NCI-H187 treated with DMSO at 0.1 percent for 48 hours (cell line): ENCODE measurements at regions not wholly inside any gene's neighbourhood (a gene's known extent, or its start where the extent isn't known, plus 50 kb on each side); places are given as distances from the start of the nearest gene placed in this dataset.

Source experiments
- DNase-seq: peaks from one replicate; lab custom pipeline; 2025; lab: John Stamatoyannopoulos, UW

DNA sequence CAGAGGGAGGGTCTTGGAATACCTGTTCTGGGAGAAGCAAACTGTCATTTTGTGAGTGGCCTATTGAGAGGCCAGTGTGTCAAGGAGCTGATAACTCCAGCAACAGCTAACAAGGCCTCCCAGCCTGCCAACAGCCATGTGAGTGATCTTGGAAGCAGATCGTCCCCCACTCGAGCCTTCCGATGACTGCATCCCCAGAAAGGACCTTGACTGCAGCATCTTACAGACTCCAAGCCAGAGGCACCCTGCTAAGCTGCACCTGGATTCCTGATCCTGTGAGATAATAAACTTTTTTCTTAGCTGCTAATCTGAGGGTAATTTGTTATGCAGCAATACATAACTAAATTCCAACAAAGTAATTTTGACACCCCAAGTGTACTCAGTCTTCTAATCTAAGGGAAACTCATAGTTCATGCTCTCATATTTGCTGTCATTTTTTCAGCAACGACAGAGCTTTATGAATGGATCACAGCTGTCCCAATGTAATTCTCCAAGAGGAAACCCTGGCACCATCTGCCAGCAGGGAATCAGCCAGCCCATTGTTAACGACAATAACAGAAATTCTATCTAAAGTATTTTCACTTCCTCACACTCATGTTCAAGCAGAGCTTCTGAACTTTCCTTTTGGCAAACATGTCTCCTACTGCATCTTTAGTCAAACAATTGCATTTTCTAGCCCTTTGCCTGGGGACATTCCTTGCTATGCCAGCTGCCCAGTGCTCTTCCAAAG, 470.2 kb upstream of the BTBD3 start:
- DNase-seq, result no peak

DNA sequence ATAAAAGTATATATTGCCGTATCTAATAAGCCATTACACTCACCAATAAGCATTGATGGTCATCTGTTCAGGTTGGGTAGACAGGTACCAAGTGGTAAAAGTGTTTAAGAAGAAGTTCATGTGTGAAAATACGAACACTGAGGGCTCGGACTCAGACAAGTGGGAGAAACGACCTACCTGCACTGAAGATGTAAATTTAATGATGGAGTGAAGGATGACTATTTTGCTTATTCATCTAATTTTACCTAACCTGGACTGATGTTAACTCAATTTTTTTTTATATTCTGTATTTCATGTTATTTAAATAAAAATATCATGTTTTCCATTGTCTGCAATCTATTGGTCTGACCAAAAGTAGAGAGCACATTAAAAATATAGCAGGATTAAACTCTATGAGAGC, 469.1 kb upstream of the BTBD3 start:
- DNase-seq, result no peak

DNA sequence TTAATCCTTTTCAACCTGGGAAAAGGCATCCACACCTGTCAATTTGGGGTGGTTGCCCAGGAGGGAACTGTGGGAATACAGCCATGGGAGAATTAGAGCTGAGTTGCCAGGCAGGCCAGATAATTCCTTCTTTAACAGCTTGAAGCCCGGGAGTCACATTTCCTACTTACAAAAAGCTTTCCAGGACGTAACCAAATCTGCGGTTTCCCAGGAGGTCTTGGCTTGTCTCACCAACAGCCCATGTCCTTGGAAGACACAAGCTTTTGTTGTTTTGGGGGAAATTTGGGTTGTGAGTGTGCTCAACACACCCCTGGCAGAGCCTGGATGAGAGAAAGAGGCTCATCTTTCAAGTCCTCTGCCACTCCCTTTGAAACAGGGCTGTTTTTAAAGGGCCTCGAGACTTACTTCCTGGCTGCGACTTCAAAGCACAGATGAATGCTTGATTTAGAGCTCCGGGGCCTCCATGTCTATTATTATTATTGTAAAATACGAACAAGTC, 465.9 kb upstream of the BTBD3 start:
- no peak for DNase-seq

DNA sequence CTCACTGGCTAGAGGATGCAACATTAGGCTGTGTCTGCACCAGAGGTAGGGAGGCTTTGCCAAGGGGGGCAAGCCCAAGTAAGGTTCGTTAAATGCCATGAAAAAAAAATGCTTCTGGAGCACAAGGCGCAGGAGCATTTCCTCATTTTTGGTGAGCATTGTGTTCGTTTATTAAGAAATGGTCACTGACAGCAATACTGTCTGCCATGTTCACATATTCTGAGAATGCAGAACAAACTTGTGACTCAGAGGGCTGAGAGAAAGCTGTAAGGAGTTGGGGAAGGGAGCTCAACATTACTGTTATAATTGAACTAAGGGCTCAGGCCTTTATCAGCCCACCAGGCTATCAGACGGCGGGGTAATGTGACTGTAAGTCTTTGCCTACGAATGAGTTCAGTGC, 465.4 kb upstream of the BTBD3 start:
- no peak for DNase-seq

DNA sequence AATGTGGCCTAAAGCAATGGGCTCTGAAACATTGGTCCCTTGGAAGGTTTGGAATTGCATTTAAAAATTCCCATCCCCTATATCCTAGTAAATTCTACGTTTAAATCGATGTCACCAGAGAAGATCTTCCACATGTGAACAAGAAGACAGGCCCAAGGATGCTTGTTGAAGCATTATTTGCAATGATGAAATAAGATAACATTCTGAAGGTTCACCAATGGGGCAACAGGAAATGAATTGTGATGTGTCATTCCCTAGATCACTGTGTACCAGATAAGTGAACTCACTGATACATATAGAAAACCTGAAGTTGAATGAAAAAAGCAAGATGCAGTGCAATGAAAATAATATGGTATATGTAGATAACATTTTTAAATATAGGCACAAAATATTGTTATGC, 464.3 kb upstream of the BTBD3 start:
- DNase-seq, result no peak

DNA sequence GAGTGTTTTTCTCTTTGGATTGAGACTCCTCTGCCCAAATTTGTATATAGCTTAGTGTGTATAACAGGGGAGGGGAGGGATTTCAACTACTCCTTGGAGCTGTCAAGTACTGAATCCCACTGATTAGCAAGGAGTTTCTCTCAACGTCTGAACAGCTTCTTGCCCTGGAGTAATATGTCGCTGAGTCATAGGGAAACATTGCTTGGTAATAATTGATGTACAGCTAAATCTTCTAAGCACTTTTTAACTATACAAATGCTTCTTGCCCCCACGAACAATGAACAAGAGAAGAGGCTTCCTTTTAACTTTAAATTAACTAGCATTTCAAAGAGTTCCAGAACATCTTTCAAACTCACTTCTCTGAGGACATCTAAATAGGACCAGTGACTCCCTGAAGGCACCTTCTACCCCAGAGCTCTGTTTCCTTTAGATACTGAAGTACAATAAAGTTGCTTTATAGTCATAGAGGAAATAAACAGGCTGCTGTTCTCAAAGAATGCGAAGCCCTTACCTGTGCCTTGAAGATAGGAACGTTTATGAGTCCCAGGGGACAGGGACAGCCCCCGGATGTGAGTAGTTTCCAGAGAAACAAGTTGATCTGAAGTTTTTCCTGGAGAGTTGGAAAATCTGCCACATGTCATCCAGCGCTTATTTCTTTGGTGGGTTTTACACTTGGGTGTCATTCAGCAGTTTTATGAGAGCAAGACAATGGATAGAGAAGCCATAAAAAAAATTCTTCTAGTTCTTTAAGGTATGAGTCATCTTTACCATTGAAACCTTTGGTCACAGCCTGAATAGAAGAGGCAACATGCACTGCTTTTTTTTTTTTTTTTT, 462.5 kb upstream of the BTBD3 start:
- no peak for DNase-seq

DNA sequence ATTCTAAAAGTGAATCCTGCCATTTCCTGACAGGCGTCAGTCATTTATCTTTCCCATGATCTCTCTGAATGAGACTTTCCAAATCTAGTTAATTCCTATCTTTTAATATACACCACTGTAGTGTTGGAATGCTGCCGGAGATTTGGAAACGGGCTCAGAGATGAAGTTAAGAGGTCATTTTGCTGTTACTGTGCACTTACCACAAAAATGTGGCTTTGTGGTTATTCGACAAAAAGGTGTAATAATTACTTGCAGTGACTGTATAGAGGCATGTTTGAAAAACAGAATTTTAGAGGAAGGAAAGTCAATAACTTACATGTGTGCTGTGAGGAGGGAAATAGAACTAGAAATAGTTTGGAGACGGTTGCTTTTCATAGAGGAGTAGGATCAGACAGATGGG, 460.2 kb upstream of the BTBD3 start:
- no peak for DNase-seq

DNA sequence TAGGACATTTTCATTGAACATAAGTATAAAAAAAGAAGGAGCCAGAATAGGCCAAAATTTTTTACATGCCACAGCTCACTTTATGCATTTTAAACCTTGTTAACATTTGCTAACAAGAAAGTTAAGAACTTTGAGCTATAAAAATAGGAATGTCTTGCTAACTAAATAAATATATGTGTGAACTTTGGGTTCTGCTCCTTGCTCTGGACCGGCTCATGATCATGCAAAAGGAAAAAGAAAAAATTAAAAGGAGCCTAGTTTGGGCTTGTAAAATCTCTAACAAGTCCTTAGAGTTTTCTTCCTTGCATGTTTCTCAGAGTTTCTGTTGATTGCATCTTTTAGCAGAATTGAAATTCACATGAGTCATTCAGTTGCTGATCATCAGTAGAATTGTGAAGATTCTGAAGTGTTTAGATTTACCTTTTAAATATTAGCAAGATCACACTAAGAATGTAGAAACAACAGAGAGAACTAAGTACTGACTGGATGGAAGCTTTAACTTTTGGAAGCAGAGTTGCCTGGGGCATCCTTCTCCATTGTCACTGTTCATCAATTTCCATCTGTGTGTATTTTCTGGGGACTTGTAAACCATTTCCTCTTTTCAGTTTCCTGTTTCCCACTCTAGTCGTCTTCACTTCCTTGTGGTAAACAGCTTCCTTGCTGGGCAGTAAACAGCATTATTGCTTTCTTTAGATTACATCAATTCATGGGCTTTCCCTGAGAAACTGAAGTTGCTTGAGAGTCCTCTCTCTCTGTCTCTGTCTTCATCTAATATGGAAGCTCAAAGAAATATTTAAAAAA, 458.4 kb upstream of the BTBD3 start:
- DNase-seq, result no peak

DNA sequence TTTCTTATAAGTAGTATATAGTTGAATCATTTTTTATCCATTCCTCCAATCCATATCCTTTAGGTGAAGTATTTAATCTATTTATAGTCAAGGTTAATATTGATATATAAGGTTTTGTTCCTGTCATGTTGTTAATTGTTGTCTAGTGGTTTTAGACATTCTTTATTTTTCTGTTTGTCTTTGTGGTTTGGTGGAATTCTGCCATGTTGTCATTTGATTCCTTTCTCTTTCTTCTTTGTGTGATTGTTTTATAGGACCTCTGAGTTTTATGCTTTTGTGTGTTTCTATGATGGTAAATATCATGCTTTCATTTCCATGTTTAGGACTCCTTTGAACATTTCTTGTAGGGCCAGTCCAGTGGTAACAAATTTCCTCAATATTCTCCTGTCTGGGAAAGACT, 450.3 kb upstream of the BTBD3 start:
- DNase-seq, result no peak

DNA sequence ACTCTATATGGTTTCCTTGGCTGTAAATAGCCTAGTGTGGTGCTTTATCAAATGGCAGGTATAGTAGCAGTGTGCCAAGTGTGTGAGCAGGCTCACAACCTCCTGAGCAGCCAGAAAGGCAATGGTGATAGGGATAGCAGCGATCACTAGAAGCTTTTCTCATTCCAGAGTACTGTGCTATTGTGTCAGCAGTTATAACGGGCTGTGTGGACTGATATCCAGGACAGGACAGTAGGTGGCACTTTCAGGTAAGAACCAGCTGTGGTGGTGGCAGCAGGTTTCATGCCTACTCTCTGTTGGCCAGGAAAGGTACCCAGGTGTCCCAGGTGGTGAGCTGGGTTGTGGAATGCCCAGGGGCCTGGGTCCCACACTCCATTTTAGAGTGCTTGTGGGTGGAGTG, 448.8 kb upstream of the BTBD3 start:
- no peak for DNase-seq

DNA sequence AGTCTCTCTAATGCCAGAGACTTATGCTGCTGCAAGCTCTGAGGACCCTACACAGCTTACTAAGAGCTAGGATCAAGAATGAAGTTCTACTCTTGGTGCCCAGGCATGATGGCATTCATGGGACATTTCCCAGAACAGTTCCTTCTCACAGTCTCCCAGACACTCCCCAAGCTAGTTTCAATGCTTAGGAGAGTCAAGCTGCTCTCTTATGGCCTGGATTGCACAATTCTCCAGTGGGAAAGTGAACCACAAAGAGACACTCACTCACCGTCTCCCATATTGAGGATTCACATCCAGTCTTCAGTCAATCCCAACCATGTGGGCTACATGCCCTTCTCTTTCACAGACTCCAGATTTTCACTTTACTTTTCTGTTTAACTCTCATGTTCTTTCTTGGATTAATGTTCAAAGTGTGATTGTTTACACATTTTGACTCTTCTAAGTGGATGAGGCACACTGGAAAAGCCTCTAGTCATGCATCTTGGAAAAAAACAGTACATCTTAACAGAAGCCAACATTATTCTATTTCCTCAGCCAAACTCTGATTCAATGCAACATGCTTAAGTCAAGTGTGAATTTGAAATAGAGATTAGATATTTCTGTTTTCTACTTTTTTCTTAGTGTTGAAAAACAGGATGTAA, 447.8 kb upstream of the BTBD3 start:
- no peak for DNase-seq

DNA sequence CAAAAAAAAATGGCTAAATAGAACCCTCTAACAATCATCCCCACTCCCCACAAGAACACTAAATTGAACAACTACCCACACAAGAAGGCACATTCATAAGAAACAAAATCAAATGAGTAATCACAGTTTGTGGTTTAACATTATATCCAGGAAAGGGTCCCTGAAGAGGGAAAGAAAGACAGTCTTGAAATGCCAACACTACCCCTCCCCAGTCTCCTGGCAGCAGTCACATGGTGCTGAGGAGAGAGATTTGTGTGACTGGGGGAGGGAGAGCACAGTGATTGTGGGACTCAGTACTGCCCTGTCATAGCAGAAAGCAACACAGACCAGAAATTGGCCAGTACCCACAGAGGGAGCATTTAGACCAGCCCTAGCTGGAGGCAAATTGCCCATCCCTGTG, 443.7 kb upstream of the BTBD3 start:
- no peak for DNase-seq

DNA sequence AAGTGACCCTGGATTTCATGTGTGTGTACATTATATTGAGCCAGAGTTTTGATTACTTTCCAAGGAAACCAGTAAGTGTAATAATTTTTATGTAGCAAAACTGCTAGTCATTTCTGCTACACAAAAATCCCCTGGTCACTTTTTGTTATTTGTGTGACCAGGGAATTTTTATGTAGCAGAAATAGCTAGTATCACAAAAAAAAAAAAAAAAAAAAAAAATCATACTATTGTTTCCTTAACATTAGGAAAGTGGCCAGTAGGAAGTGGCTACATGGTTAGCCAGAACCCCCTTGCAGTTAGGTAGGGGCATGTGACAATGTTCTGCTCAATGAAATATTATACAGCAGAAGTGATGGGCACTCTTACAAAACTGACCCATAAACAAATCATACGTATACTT, 434.0 kb upstream of the BTBD3 start:
- no peak for DNase-seq

DNA sequence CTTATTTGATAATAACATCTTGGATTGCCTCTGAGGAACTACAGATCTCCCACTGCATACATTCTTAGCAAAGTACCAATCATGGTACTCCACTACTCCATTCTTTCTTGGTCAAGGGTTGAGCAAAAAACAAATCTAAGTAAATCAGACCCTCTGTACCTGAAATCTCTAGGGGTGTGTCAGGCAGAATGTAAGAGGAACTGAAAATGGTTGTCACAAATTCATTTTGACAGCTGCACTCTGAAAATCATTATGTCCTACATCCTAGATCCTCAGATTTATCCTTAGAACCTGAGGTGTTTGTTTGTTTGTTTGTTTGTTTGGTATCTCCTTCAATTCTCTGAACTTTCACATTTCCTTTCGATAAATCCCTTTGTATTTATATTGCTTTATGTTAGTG, 433.2 kb upstream of the BTBD3 start:
- no peak for DNase-seq

DNA sequence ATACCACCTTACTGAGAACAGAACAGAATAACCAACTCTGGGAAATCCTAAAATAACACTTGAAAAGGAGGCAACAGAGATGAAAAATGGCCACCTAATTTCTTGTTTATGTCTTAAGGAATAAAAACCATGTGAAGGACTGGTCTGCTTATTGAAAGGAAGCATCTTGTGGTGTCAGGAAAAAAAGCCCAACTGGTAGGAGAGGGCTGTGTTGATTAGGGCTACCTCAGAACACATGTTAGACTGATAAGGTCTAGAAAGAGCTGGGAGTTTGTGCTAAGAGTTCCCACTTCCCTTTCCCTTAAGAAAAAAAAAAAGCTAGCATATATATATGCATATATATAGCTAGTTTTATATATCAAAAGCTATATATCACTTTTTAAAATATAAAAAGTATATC, 425.3 kb upstream of the BTBD3 start:
- no peak for DNase-seq

DNA sequence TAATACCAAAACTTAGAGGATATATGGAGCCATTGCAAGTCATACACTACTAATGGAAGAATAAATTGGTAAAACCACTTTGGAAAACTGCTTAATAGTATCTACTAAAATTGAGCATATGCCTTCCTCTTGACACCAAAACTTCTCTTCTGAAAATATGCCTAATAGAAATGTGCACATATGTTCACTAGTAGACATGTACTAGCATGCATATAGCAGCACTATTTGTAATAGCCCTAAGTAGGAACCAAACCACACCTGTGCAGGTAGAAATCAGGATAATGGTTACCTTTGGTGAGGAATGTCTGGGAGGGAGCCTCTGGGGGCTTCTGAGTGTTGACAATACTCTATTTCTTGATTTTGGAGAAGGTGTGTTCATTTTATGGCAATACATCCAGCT, 424.8 kb upstream of the BTBD3 start:
- DNase-seq, result no peak

DNA sequence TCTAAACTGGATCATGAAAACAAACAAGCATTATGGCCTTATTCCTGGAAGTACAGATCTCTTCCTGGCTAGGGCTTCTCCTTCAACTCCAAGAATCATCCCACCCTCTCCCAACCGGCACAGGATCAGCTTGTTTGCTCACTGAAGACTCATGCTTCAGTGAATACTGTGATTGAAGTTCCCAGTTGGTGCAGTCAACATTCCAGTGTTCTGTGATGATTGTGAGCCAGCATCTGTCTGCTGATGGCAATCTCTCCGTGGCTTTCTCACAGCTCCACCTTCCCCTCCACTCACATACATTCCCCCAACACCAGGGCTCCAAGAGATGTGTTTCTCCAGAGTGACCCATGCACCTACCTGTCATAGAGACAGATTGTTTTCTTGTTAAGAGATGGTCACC, 421.3 kb upstream of the BTBD3 start:
- no peak for DNase-seq

DNA sequence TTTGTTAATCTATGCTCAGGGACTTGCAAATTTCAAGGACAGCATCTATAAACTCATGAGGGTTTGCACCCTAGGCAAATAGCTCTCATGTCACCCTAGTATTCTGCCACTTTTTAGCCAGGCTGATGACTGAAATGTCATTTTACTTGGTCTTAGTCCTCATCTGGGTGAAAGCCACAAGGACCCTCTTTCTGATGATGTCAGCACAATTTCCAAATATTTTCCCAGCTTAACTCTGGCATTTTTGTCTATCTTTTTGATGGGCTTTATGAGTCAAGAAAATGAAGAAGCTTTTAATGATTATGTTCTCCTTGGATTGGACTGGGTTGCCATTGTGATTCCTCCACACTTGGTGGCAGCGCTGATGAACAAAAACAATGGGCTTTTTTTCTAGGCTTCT, 420.1 kb upstream of the BTBD3 start:
- no peak for DNase-seq

DNA sequence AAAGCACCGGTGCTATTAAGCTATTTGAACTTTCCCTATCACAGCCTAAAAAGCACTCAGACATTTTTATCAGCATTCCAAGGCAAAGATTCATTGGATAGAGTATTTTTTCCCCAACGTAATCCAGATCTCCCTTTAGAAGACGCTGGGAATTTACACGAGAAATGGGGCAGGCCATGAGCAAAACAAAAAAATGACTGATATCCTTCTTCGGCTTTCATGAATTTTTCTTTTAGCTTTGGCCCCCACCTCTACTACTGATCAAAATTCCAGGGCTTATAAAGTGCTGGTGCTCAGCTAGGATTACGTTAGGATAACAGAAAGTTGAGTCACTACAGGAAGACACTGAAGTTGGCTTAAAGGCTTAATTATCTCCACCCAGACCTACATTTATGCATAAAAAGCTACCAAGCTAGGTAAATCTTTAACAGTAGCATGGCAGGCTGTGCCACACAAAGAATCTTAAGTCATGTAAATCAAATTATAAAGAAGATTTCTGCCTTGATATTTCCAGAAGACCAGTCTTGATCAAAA, 418.5 kb upstream of the BTBD3 start:
- no peak for DNase-seq

DNA sequence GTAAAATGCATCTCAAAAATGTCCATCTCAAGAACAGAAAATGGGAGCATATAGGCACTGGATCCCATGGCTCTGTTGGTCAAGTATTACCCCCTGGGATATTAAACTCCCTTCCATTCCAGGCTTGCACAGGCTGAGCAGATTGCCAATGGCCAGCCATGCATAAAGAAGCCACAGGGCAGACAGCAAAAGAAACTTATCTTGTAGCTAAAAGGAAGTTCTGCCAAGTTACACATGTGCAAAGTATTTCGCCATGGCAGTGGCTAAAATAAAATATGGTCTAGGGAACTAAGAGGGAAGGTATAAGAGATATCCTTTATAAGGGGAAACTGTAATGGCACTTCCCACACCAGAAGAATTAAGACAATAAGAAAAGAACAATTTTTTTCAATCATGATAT, 415.6 kb upstream of the BTBD3 start:
- no peak for DNase-seq

DNA sequence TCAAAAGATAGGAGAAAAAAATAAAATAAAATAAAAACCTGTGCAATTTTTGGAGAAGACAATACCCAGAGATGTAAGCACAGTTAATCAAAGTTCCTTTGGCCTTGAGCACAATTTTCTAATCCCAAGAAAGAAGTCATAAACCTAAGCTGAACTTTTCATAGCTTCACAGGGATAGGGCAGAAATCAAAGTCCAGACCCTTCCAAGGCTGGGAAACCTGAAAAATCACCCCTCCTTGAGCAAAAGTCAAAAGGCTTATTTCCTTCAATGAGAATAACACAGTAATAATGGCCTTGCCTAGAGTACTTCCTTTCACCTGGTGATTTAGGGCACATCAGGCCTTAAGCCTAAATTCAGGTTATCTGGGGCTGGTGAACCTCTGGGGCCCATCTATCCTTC, 415.0 kb upstream of the BTBD3 start:
- DNase-seq, result no peak

DNA sequence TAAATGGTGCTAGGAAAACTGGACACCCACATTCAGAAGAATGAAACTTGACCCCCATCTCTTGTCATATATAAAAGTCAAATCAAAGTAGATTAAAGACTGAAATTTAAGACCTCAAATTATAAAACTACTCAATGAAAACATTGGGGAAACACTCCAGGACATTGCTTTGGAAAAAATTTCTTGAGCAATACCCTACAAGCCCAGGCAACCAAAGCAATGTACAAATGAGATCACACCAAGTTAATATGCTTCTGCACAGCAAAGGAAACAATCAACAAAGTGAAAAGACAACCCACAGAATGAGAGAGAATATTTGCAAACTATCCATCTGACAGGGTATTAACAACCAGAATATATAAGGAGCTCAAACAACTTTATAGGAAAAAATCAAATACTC, 407.9 kb upstream of the BTBD3 start:
- no peak for DNase-seq
